Nephron (organoid): ENCODE measurements at regions not wholly inside any gene's neighbourhood (a gene's known extent, or its start where the extent isn't known, plus 50 kb on each side); places are given as distances from the start of the nearest gene placed in this dataset.

Experiments used
- H3K27ac Mint-ChIP-seq, 3 experiments: 2 replicates each; pipeline ENCODE4 v1.8.0; 2020; ENCODE audit warnings: mixed read lengths in 3 of 3, mild to moderate bottlenecking in 2 of 3, moderate library complexity in 1 of 3
- H3K27me3 Mint-ChIP-seq: 2 replicates; pipeline ENCODE4 v1.8.0; 2021; ENCODE audit warnings: low read depth, mild to moderate bottlenecking, moderate library complexity, mixed read lengths
- H3K36me3 Mint-ChIP-seq: 2 replicates; pipeline ENCODE4 v1.8.0; 2020; ENCODE audit warnings: low read depth, mixed read lengths
- H3K4me1 Mint-ChIP-seq: 2 replicates; pipeline ENCODE4 v1.8.0; 2020; ENCODE audit warnings: mixed read lengths
- H3K4me3 Mint-ChIP-seq, 3 experiments: 2 replicates each; pipeline ENCODE4 v1.8.0; 2020; ENCODE audit warnings: mild to moderate bottlenecking in 3 of 3, mixed read lengths in 3 of 3, moderate library complexity in 2 of 3
- H3K9me3 Mint-ChIP-seq: 2 replicates; pipeline ENCODE4 v1.8.0; 2020; ENCODE audit warnings: mixed read lengths
- CTCF ChIP-seq, 3 experiments: fragments of 200-600 bp; sonication (generic); IDR thresholded peaks; one replicate each; pipeline ENCODE4 v1.5.0; 2021; ENCODE audit warnings: antibody characterized with exemption in 3 of 3; ENCODE audit not compliant: unreplicated experiment in 3 of 3

GRCh38 chr1:239879321-239880170 lies 212.1 kb upstream of the FMN2 start:
- Mint-ChIP-seq H3K36me3 (no peaks in the 10 kb centered on the region), H3K4me3 (no peak overlapping the region), H3K27ac (no peak overlapping the region), H3K9me3 (no peaks in the 10 kb centered on the region), H3K27me3 (no peaks in the 10 kb centered on the region), H3K4me1 (peaks cover 6% of the 10 kb centered on the region)
- TF ChIP-seq CTCF (IDR thresholded peaks at IDR 0.05; ENCODE audit: unreplicated experiment in 3 of 3) = no peak

- peaks cover 6% of the 10 kb centered on the region for H3K4me1 Mint-ChIP-seq
- no peak overlapping the region for H3K4me3 Mint-ChIP-seq
- no peaks in the 10 kb centered on the region for H3K9me3 Mint-ChIP-seq
- H3K36me3 Mint-ChIP-seq = no peaks in the 10 kb centered on the region
- TF ChIP-seq CTCF (IDR thresholded peaks at IDR 0.05; ENCODE audit: unreplicated experiment in 3 of 3) = no peak
- no peak overlapping the region for H3K27ac Mint-ChIP-seq
- H3K27me3 Mint-ChIP-seq = no peaks in the 10 kb centered on the region
Observed at GRCh38 chr1:239882967-239883366, 208.7 kb upstream of the FMN2 start.

- Mint-ChIP-seq H3K4me3 (no peak overlapping the region), H3K9me3 (no peaks in the 10 kb centered on the region), H3K4me1 (peaks cover 6% of the 10 kb centered on the region), H3K36me3 (no peaks in the 10 kb centered on the region), H3K27ac (no peak overlapping the region), H3K27me3 (no peaks in the 10 kb centered on the region)
- TF ChIP-seq CTCF (IDR thresholded peaks at IDR 0.05; ENCODE audit: unreplicated experiment in 3 of 3) = no peak
Observed at GRCh38 chr1:239884796-239885195, 206.9 kb upstream of the FMN2 start.

- Mint-ChIP-seq H3K36me3 (no peaks in the 10 kb centered on the region), H3K27me3 (no peaks in the 10 kb centered on the region), H3K27ac (no peak overlapping the region), H3K4me1 (peaks cover 6% of the 10 kb centered on the region), H3K4me3 (no peak overlapping the region), H3K9me3 (no peaks in the 10 kb centered on the region)
- no peak for TF ChIP-seq CTCF (IDR thresholded peaks at IDR 0.05; ENCODE audit: unreplicated experiment in 3 of 3)
Observed at GRCh38 chr1:239886266-239886665, 205.4 kb upstream of the FMN2 start.

- Mint-ChIP-seq H3K9me3 (no peaks in the 10 kb centered on the region), H3K27me3 (no peaks in the 10 kb centered on the region), H3K4me1 (peaks cover 6% of the 10 kb centered on the region), H3K27ac (no peak overlapping the region), H3K4me3 (no peak overlapping the region), H3K36me3 (no peaks in the 10 kb centered on the region)
- TF ChIP-seq CTCF (IDR thresholded peaks at IDR 0.05; ENCODE audit: unreplicated experiment in 3 of 3) = no peak
Observed at GRCh38 chr1:239888639-239889038, 203.0 kb upstream of the FMN2 start.
